GM12872 (cell line): ENCODE measurements at regions not wholly inside any gene's neighbourhood (a gene's known extent, or its start where the extent isn't known, plus 50 kb on each side); places are given as distances from the start of the nearest gene placed in this dataset.

Experiments
- CTCF ChIP-seq: IDR thresholded peaks from 3 replicates; pipeline ENCODE4 v1.5.1; 2011; ENCODE audit warnings: low read depth, mild to moderate bottlenecking, low read length, moderate library complexity; ENCODE audit not compliant: insufficient read depth

- TF ChIP-seq CTCF, result no peak
Measured at GRCh38 chr5:57327561-57328367, 153.9 kb downstream of the GPBP1 start.

GRCh38 chr5:57325678-57326397 lies 152.0 kb downstream of the GPBP1 start:
- no peak for TF ChIP-seq CTCF

- no peak for TF ChIP-seq CTCF
Measured at GRCh38 chr5:57324861-57325260, 151.0 kb downstream of the GPBP1 start.

GRCh38 chr5:57324181-57324580 lies 150.3 kb downstream of the GPBP1 start:
- TF ChIP-seq CTCF, result no peak

GRCh38 chr5:57320582-57320981 lies 146.7 kb downstream of the GPBP1 start:
- TF ChIP-seq CTCF, result no peak

- TF ChIP-seq CTCF, result no peak
Measured at GRCh38 chr5:57319628-57320027, 145.8 kb downstream of the GPBP1 start.

GRCh38 chr5:57318251-57318650 lies 144.4 kb downstream of the GPBP1 start:
- no peak for TF ChIP-seq CTCF
